Stimulated activated CD4-positive, alpha-beta T cell treated with anti-CD3 and anti-CD28 coated beads, Interleukin-12 subunit alpha, Interleukin-12 subunit beta, amount 100 ng/mL, for 48 hours (primary cell): ENCODE measurements at regions not wholly inside any gene's neighbourhood (a gene's known extent, or its start where the extent isn't known, plus 50 kb on each side); places are given as distances from the start of the nearest gene placed in this dataset.

Source experiments
- DNase-seq, 3 donors: peaks; one replicate each; pipeline ENCODE4 v3.0.0-alpha.2; 2020; ENCODE audit warnings: low read depth in 2 of 3, low spot score in 1 of 3

DNA sequence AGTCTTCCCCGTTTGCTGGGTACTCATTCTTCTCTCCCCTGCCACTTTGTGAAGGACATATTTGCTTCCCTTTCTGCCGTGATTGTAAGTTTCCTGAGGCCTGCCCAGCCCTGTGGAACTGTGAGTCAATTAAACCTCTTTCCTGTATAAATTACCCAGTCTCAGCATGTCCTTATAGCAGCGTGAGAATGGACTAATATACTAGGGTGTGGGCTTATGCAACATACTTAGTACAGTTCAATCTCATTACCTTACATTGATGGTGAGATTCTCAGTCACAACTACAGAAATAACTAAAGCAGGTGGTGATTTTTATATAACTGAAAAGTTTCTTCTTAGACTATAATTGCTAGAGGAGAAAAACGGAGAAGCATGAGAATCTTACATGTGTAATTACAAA, 237.9 kb upstream of the MMADHC start:
- no peak for DNase-seq

DNA sequence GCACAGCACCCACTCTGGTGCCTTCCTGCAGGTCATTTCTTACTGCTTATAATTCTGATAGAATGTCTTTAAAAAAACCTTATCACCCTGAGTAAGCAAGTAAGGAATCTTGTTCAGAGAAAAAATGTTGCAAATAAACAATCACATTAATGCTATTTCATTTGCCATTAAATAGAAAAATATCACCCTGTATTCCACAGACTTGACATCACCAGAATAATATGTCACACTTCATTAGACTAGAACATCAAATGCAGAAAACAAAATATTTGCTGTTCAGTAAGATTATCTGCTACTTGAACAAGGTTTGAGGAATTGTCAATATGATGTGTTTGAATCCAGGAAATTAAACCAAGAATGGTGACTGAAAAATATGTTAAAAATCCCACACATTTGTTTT, 236.6 kb upstream of the MMADHC start:
- no peak for DNase-seq

DNA sequence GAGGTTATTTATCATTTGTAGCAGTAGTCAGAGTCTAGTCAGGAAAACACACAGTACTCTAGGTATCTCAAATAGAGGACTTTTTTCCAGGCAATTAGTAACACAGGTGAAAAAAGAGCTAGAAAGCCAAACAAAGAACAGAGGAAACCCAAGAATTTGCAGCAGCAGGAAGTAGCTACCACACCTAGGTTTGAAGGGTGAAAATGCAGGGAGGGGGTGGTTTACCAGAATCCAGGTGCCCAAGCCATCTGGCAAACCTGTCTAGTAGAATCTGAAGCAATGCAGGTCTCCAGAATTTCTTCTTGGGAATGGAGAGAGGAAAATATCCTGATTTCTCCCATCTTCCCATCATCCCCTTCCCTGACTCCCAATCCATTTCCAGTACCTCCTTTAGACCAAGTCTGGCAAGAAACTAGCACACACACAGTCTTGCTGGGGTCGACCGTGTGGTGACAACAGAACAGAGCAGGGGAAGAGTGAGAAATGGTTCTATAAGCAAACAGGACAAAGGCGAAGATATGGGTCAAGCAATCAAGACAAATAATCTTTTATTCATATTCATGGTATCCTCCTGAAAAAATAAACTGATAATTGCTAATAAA, 231.9 kb upstream of the MMADHC start:
- no peak for DNase-seq

DNA sequence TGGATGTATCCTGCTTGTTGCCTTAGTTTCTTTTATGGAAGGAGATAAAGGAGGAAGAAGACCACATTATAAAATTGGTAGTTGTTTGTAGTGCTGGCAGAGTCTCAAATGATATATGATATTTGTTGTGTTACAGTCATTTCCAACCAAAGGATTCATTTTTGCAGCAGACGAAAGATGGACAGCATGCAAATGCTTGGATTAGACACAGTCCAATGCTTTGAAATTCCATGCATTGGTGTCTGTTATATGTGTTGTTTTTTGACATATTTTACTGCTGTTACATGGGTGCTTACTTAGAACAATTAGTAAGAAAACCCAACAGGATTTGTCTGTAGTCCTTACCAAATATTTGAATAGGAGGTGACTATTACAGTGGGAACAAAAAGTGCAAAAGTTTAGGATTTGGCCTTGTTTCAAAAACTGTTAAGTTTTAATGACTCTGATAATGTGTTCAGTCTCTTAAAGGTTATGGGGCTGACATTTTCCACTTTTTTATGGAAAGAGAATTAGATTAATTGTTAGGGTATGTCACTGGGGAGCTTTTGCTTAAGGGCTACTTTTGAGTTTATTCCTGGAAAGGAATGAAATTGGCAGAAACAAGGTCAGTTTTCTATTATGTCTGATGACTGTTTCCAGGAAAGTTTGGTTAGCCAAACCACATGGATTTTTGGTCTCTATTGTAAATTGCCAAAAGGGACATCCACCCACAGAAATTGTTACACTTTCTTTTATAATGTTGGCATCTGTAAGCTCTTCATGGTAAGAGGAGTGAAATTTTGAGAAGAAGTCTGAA, 229.4 kb upstream of the MMADHC start:
- no peak for DNase-seq

DNA sequence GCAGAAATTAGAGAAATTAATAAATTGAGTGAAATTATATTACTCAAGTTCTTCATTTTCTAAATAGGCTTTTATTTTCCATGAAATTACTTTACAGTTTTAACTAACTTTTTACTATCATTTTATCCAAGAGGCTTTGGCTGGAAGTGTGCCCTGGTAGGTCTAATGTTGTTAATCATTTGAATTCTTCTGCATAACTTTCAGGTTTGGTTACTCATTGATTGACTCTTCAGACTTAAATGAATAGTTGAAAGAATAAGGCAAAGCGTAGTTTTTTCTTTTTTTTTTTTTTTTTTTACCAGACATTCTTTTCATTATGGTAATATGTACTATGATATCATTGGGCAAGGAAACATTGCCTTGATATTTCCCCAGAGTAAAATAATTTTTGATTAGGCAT, 228.4 kb upstream of the MMADHC start:
- no peak for DNase-seq

DNA sequence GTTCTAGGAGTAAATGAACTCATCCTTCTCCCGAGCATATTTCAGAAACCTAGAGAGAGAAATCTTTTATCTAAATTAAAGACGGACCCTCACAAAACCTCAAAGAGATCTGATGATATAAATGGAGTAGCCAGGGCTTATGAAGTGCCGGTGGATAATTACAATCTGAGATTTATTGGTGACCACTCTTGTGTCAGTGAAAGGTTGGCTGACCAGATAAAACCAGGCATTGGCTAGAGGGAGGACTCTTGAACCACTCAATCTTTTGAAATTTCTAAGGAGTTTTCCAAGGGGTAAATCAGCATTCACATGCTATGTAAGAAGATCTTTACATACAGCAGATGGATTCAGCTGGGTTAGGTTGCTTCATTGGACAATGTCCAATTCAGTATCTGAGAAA, 227.3 kb upstream of the MMADHC start:
- no peak for DNase-seq

DNA sequence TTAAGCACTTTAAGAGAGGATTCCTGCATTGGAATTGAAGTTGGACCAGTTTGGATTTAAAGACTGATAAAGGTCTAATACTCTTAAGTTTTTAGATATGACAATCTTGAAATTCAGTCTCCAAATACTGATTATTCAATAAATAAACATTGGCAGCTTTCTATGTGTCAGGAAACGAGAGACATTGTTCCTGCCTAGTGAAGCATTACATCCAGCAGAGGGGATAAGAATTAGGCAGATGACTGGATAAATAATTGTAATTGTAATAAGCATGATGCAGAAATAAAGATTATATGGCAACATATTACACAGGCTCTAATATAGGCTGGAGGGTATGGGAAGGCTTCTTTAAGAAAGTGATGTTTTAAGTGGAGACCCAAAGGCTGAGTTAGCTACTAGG, 226.5 kb upstream of the MMADHC start:
- no peak for DNase-seq

DNA sequence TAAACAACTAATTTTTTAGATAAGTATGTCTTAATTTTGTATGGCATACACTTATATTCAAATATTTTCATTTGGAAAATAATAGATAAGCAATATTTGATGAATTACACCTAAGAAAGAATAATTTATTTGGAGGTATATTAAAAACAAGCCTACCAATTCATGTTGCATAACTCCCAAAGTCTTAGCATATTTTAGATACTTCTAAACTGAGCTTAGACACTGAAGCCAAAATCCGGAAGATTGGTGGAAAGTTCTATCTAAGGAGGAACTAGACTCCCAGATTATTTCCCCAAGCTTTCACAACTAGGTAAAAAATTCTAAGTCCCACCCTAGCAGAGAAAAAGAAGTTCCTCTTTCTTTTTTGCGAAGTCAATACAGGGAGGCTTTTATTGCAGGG, 221.0 kb upstream of the MMADHC start:
- no peak for DNase-seq

DNA sequence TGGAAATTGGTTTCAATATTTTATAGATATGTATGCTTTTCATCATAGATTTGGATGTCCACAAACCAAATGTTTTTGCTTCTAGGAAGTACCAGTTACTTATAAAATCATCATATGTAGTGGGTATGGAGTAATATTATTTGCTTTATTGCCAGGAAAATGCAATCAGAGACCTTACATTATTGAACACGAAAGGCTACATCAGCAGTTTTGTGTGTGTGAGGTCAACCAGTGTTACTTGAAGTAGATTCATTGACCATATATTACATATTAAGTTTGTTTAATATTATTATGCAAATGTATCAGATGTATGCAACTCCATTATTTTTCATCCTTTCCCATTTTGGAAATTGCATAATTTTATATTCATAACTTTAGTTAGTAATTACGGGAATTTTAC, 219.1 kb upstream of the MMADHC start:
- no peak for DNase-seq

DNA sequence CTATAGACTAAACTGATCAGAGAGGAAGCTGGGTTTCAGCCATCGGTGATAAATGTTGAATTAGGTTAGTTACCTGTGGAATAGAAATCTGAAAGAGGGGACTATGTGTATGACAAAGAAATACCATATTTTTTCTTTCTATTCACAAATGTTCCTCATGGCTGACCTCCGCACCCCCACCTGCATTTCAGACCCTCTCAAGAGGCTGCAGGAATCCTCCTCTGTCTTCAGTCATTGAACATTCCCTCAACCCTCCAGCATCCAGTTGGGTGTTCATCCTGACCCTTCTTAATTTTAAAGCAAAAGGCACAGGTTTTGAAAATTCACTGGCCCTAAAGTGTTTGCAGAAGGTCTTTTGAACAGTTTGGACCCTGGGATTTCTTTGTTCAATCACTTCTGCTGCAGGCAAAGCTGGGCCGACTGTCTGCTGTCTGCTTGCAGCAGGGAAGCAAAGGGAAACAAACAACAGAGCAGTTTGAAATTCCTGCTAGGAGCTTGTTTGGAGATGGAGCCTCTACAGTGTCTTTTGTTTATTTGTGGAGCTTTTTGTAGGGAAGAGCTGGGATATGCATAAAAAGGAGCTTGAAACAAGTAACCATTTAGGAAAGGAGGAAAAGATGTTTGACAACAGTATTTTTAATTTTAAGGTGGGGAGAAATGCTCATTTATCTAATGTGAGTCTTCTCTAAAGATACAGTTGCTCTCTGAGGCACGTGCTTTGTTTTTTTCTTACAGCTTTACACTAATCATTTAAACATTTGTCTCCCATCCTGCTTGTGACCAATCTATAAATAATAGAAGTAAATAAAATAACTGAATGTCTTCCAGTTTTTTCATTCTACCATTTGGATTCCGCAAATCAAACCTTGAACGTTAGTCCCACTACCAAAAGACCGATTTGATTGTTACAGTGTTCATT, 213.3 kb upstream of the MMADHC start:
- DNase-seq, result no peak

DNA sequence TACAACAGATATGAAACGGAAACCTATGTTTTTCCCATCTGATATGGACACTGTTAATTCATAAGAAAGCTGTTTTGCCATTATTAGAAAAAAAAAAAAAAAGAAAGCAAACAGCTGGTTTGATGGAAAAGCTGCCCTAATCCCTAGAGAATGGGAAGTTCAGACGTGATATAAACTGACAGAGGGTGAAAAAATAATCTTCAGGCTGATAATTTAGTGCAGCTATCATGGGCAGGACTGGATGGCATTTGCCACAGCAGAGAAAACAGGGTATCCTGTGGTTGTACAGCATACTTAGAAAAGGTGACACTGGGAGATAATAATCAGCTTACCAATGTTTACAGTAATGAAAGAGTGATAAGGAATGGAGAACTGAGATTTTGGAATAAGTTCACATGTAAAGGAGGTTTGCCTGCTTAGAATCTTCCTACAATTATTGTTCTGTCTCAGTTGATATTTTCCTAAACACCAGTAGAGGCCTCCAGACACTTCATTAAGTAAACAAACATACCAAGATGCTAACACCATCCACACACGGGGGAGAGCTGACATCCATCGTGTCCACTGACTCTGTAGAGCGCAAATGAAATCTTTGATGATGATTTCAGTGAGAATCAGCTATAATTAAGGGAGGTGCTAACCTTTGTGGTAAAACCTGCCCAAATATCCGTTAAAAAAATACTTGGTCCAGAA, 211.6 kb upstream of the MMADHC start:
- DNase-seq, result no peak

DNA sequence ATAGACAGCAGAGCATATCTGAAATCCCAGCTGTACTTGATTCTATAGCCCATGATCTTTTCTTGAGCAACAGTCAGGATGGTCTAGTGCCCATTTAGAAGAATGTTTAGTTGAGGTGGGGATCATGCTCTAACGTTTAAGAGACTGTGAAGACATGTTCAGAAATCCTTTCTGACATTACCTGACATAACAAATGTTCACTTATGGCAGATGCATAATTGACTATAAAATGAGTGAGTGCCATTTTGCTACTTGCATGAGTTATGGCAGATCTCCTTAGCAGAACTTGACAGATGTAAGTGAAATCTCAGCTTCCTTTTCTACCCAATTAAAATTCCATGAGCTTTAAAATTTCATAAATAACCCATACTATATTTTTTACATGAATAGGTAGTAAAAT, 209.5 kb upstream of the MMADHC start:
- DNase-seq, result no peak

DNA sequence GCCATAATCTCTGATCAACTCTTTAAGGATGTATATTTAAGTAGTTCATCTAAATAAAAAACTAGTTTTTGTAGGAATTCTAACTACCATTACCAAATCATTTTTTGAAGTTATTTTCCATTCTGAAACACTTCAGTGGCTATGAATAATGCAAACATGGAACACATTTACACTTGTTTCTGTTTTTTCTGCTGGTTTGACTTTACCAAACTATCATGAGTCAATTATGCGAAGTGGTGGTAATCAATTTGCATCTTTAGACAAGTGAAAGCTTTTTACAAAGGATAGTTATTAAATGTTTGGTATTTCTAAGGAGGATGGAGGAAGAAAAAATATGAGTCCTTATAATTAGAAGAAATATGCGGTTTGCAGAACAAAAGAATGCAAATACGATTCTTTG, 202.0 kb upstream of the MMADHC start:
- no peak for DNase-seq

DNA sequence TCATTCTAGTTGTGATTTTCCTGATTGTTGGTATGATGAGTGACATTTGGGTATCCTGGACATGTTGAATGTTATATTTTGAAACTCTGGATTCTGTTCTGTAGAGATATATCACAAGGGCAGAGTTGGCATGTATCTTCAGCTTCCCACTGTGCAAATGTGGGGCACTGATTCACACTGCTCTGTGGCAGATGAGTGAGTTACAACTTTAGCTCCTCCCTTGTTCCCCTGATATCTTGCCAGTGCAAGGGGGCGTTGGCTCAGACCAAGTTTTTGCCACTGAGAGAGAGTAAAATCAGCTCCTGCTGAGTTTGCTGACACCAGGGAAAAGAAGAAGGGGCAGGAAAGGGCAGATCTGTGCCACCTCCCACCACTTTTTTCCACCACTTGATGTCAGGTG, 199.6 kb upstream of the MMADHC start:
- no peak for DNase-seq

DNA sequence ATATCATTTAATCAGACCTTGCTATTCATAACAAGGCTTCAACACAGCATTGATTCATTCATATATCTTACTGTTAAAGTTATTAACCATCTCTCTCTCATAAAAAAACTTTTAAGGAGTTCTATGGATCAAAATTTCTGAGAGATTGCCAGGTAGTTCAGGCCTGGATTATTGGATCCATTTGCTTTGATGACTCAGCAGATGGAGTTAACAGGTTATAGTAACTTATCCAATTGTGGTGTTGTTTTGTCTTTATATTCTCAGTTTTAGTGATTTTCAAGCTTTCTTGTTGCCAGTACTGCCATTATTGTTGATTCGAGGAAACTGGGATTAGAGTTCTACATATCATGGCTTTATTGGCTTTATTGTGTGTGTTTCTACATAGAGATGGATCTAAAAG, 195.7 kb upstream of the MMADHC start:
- DNase-seq, result no peak

DNA sequence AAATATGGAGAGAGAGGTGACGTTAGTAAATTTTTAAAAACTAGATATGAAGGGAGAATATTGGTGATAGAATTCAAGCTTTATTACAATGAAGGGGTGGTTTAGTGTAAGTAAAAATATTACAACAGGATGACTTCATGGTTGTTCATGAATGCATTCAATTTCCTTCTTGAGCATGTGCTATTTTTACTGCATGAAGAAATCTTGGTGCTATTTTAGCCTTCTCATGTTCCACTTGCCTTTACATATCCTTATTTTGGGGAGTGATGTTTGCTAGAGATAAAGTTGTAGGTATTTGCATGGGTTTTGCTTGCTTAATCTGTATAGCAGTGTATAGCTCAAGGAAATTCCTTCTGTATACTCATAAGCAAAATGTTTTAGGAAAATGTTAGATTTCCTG, 195.0 kb upstream of the MMADHC start:
- no peak for DNase-seq

DNA sequence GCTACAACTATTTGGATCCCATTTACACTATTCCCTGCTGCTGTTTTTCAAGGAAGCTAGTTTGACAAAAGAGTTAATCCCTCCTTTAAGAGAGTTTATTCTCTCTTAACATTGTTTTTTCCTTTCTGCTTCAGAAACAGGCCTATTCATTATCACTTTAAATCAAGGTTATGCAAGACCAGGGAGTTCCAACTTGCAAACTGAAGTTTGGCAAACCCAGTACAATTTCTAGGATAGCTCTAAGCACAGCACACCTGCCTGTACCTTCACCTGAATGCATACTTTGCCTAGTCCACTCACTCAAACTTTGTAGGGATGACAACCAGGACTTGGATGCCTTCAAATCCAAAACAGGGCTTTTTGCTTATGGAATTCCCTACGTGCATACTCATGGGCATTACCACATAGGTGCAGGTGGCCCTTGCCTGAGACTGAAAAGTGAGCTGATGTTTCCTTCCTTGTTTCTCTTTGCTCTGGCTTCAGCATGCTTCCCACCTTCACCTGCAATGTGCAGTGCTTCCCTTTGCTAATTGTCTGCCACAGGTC, 193.8 kb upstream of the MMADHC start:
- DNase-seq, result no peak

DNA sequence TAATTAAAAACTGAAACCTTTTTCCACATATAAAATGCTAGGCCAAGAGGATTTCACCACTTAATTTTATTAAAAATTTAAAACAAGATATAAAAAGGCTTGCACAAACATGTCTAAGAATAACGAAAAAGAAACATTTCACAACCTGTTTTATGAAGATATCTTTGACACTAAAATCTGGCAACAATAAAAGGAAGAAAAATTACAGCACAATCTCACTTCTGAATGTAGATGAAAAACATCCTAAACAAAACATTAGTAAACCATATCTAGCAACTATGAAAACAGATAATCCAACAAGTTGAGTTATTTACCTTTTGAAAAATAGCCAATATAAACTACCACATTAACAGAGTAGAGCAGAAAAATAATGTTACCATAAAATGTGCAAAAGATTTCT, 185.4 kb upstream of the MMADHC start:
- no peak for DNase-seq

DNA sequence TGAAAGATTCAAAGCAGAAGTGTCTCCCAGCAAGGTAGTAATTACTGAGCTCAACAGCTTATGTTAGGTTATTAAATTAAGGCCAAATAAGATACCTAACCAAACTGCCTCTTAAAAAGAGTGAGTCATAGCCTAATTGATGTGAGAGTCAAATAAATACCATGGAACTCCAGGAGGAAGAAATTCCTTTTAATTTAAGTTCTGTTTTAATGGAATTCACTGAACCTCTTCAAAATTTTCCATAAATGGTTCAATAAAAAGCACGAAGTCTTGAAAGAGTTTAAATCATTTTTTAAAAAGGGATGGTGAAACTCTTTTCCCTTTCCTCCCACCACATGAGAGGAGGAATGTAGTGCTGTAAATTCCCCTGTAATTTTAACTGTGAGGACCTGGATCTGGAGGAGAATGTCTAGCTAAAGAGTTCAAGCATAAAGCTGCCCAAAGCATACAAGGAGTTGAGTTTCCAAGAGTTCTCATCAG, 180.8 kb upstream of the MMADHC start:
- DNase-seq, result no peak

DNA sequence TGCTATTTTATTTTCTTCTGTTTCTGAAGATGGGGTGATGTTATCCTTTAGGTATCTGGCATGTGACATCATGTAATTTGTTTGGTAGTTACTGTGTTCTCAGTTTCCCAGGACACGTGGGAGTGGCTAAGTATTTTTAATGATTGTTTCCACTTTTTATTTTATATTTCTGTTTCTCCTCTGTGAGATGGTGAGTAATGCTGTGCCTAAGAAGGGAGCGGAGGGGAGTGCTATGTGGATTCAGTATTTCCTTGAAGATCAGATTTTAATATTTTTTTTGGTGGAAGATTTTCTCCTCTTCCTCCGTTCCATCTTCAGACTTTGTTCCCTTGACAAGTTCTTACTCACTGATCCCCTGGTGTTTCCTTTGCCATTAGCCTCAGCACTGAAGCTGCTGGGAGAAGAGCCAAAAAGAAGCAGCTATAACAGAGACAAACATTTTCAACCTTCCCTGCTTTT, 180.0 kb upstream of the MMADHC start:
- no peak for DNase-seq

DNA sequence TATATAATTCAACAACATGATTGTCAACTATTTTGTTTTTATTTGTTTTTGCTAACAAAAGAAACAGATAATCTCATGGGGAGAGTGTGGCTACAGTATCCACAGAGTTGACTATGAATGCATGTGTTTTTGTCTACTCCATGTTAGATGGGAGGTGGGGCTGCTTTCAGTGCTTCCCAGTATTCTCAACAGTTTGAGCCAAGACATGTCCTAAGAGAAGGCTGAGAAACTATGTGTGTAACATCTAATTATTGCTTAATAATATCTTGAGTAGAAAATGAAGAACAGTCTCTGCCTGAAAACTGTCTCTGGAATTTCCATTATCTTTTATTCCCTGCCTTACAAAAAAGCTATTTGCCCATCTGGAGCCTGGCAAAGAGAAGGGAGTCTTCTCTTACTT, 178.8 kb upstream of the MMADHC start:
- no peak for DNase-seq
